B cell (primary cell): ENCODE measurements at regions not wholly inside any gene's neighbourhood (a gene's known extent, or its start where the extent isn't known, plus 50 kb on each side); places are given as distances from the start of the nearest gene placed in this dataset.

Source experiments
- ATAC-seq: fragments of 200-7000 bp; cut with Tn5 transposase; one replicate; pipeline ENCODE4 v1.10.0; 2021; ENCODE audit warnings: low read depth, mild to moderate bottlenecking, moderate number of reproducible peaks, moderate library complexity
- CTCF ChIA-PET: fragments of 350-600 bp; sonication (Branson Sonifier 250); formaldehyde crosslinking; loops from one replicate; lab custom pipeline; 2021; ENCODE audit warnings: antibody characterized with exemption, inconsistent platforms; lab: Charles Lee
- POLR2A ChIA-PET: fragments of 350-600 bp; sonication (Branson Sonifier 250); formaldehyde crosslinking; loops from one replicate; lab custom pipeline; 2021; ENCODE audit warnings: antibody characterized with exemption; lab: Charles Lee
- DNase-seq: peaks from one replicate; pipeline ENCODE4 v3.0.0; 2013
- H2AFZ ChIP-seq: 2 replicates; pipeline ENCODE4 v1.6.1; 2012; ENCODE audit warnings: mild to moderate bottlenecking, low read depth, low read length; ENCODE audit not compliant: insufficient read depth, poor library complexity, severe bottlenecking
- H3K27ac ChIP-seq, 2 donors: 1 replicate in 1 of 2; 2 replicates in 1 of 2; pipeline ENCODE4 v1.5.1; 2012 to 2013; ENCODE audit warnings: low read length in 2 of 2, mild to moderate bottlenecking in 2 of 2, moderate library complexity in 1 of 2
- H3K27me3 ChIP-seq, 4 experiments: fragments of 200-600 bp in 1 of 4; sonication (generic) in 1 of 4; replicated peaks in 1 of 4; 1 replicate in 2 of 4; 2 replicates in 2 of 4; pipeline versions ENCODE4 v1.6.1 to v1.7.0; 2013 to 2016; ENCODE audit warnings: low read length in 3 of 4, mild to moderate bottlenecking in 2 of 4, mixed read lengths in 1 of 4, moderate library complexity in 1 of 4; ENCODE audit not compliant: insufficient read depth in 4 of 4, control insufficient read depth in 3 of 4; ENCODE audit errors: control extremely low read depth in 1 of 4
- H3K36me3 ChIP-seq, 2 experiments: replicated peaks in 1 of 2; 1 replicate in 1 of 2; 2 replicates in 1 of 2; pipeline versions ENCODE4 v1.6.1 to v1.7.1; 2013; ENCODE audit warnings: low read length in 1 of 2; ENCODE audit not compliant: insufficient read depth in 2 of 2, control insufficient read depth in 1 of 2; ENCODE audit errors: control extremely low read depth in 1 of 2, extremely low read depth in 1 of 2
- H3K4me1 ChIP-seq, 2 donors: fragments of 200-600 bp in 1 of 2; sonication (generic) in 1 of 2; 1 replicate in 1 of 2; 2 replicates in 1 of 2; pipeline versions ENCODE4 v1.5.1 to v1.6.1; 2013 to 2017; ENCODE audit warnings: low read length in 2 of 2; ENCODE audit not compliant: control insufficient read depth in 2 of 2, insufficient read depth in 2 of 2
- H3K4me2 ChIP-seq: replicated peaks from 2 replicates; pipeline ENCODE3; 2012; ENCODE audit warnings: mild to moderate bottlenecking, low read depth, low read length; ENCODE audit not compliant: poor library complexity, severe bottlenecking
- H3K4me3 ChIP-seq, 5 experiments: fragments of 200-600 bp in 1 of 5; sonication (generic) in 1 of 5; 1 replicate in 3 of 5; 2 replicates in 2 of 5; pipeline versions ENCODE4 v1.5.1 to v1.7.0; 2011 to 2016; ENCODE audit warnings: low read length in 4 of 5, mild to moderate bottlenecking in 4 of 5, low read depth in 2 of 5, control low read depth in 1 of 5, moderate library complexity in 1 of 5; ENCODE audit not compliant: insufficient read depth in 1 of 5; ENCODE audit errors: control extremely low read depth in 1 of 5, extremely low read depth in 1 of 5
- H3K79me2 ChIP-seq: fragments of 200-600 bp; sonication (generic); one replicate; pipeline ENCODE4 v1.6.0; 2016; ENCODE audit warnings: low read length; ENCODE audit not compliant: control insufficient read depth, insufficient read depth
- H3K9ac ChIP-seq: fragments of 200-600 bp; sonication (generic); 2 replicates; pipeline ENCODE4 v1.6.1; 2017; ENCODE audit warnings: mild to moderate bottlenecking, low read length, moderate library complexity
- H3K9me3 ChIP-seq, 3 donors: one replicate each; pipeline versions ENCODE4 v1.6.1 to v1.7.1; 2013; ENCODE audit warnings: low read length in 2 of 3; ENCODE audit not compliant: control insufficient read depth in 2 of 3, insufficient read depth in 1 of 3; ENCODE audit errors: control extremely low read depth in 1 of 3
- H4K20me1 ChIP-seq: 2 replicates; pipeline ENCODE4 v1.6.0; 2012; ENCODE audit warnings: mild to moderate bottlenecking, low read length; ENCODE audit not compliant: insufficient read depth, control insufficient read depth, poor library complexity, severe bottlenecking
- H3K27ac Mint-ChIP-seq: one replicate; pipeline ENCODE4 v1.8.0; 2021; ENCODE audit warnings: mixed read lengths
- H3K27me3 Mint-ChIP-seq: one replicate; pipeline ENCODE4 v1.8.0; 2021; ENCODE audit warnings: mixed read lengths
- H3K4me1 Mint-ChIP-seq: one replicate; pipeline ENCODE4 v1.8.0; 2021; ENCODE audit warnings: mixed read lengths
- H3K4me3 Mint-ChIP-seq: one replicate; pipeline ENCODE4 v1.8.0; 2021; ENCODE audit warnings: mixed read lengths
- H3K9me3 Mint-ChIP-seq: one replicate; pipeline ENCODE4 v1.8.0; 2022; ENCODE audit warnings: mixed read lengths; ENCODE audit not compliant: insufficient read depth
- EZH2 ChIP-seq: IDR thresholded peaks from 2 replicates; pipeline ENCODE4 v1.6.1; 2012; ENCODE audit warnings: borderline replicate concordance, low read depth, mild to moderate bottlenecking, moderate library complexity, low read length; ENCODE audit not compliant: insufficient read depth, poor library complexity, severe bottlenecking
- WGBS: methylation state at CpG from one replicate; pipeline ENCODE4 v1.1.5; 2013; ENCODE audit warnings: missing lambda C conversion rate; ENCODE audit not compliant: insufficient coverage; 5-methylcytosine and 5-hydroxymethylcytosine counted together
- intact Hi-C: fragments of 100-400 bp; cut with micrococcal nuclease; formaldehyde crosslinking; loops from one replicate; pipeline ENCODE4 v1.10.0; 2022
- TF ChIP-seq, protein P1 (sequence below): fragments of 200-600 bp; IDR thresholded peaks from one replicate; pipeline ENCODE4 v1.8.0; 2022; ENCODE audit warnings: antibody characterized with exemption, mild to moderate bottlenecking

GRCh38 chr12:85623763-85624162, 212.4 kb downstream of the RASSF9 start:
- H3K9me3 Mint-ChIP-seq = no peaks in the 10 kb centered on the region
- no CpG with 5 or more reads among the region's 2 CpGs for WGBS
- ATAC-seq = no peak

DNA sequence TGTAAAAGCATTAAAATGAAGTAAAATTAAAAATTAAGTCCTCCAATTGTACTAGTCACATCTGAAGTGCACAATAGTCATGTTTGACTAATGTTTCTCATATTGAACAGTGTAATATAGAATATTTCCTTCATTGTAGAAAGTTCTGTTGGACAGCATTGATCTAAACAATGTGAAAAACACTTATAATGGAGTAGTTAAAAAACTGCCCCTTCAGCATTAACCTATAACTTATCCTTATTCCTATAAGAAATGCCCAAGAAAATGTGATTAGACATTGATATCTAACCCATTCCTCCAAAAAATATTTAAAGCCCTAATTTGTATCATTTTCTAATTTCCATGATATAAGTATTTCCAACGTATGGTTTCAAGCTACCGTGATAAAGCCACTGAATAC, 210.7 kb downstream of the RASSF9 start:
- H3K27me3 Mint-ChIP-seq = no peaks in the 10 kb centered on the region
- H3K27ac Mint-ChIP-seq = no peak overlapping the region
- CTCF ChIA-PET = no interaction called here
- Histone ChIP-seq H3K4me3 (no peak overlapping the region), H3K4me2 (no peak overlapping the region), H3K9ac (no peak overlapping the region), H4K20me1 (no peaks in the 10 kb centered on the region), H3K9me3 (no peaks in the 10 kb centered on the region), H3K79me2 (no peaks in the 10 kb centered on the region), H2AFZ (no peak overlapping the region), H3K27ac (no peak overlapping the region), H3K36me3 (no peaks in the 10 kb centered on the region), H3K27me3 (no peaks in the 10 kb centered on the region), H3K4me1 (no peaks in the 10 kb centered on the region)
- POLR2A ChIA-PET = no interaction called here
- TF ChIP-seq EZH2 = no peak
- TF ChIP-seq, protein P1, sequence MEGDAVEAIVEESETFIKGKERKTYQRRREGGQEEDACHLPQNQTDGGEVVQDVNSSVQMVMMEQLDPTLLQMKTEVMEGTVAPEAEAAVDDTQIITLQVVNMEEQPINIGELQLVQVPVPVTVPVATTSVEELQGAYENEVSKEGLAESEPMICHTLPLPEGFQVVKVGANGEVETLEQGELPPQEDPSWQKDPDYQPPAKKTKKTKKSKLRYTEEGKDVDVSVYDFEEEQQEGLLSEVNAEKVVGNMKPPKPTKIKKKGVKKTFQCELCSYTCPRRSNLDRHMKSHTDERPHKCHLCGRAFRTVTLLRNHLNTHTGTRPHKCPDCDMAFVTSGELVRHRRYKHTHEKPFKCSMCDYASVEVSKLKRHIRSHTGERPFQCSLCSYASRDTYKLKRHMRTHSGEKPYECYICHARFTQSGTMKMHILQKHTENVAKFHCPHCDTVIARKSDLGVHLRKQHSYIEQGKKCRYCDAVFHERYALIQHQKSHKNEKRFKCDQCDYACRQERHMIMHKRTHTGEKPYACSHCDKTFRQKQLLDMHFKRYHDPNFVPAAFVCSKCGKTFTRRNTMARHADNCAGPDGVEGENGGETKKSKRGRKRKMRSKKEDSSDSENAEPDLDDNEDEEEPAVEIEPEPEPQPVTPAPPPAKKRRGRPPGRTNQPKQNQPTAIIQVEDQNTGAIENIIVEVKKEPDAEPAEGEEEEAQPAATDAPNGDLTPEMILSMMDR = no peak
- DNase-seq (no peak), ATAC-seq (no peak)
- H3K4me3 Mint-ChIP-seq = no peak overlapping the region
- intact Hi-C loops = no loop called here
- no peaks in the 10 kb centered on the region for H3K4me1 Mint-ChIP-seq
- H3K9me3 Mint-ChIP-seq = no peaks in the 10 kb centered on the region
- WGBS = 100% methylated on average over 1 of the region's 2 CpGs

More at GRCh38 chr12:85623763-85624162, 212.4 kb downstream of the RASSF9 start:
- intact Hi-C loops = no loop called here
- Histone ChIP-seq H4K20me1 (no peaks in the 10 kb centered on the region), H3K4me3 (no peak overlapping the region), H3K4me2 (no peak overlapping the region), H2AFZ (no peak overlapping the region), H3K79me2 (no peaks in the 10 kb centered on the region), H3K27ac (no peak overlapping the region), H3K9me3 (no peaks in the 10 kb centered on the region), H3K36me3 (no peaks in the 10 kb centered on the region), H3K4me1 (no peaks in the 10 kb centered on the region), H3K9ac (no peak overlapping the region), H3K27me3 (no peaks in the 10 kb centered on the region)
- CTCF ChIA-PET = no interaction called here
- no peak for DNase-seq
- H3K4me1 Mint-ChIP-seq = no peaks in the 10 kb centered on the region
- TF ChIP-seq EZH2 = no peak
- TF ChIP-seq, protein P1 = no peak
- no peak overlapping the region for H3K4me3 Mint-ChIP-seq
- H3K27ac Mint-ChIP-seq = no peak overlapping the region
- POLR2A ChIA-PET = no interaction called here
- no peaks in the 10 kb centered on the region for H3K27me3 Mint-ChIP-seq
